IMR-90 (cell line): ENCODE measurements at regions not wholly inside any gene's neighbourhood (a gene's known extent, or its start where the extent isn't known, plus 50 kb on each side); places are given as distances from the start of the nearest gene placed in this dataset.
"Not testable (repeated sequence)": the region's sequence is repeated elsewhere in the genome, so short reads cannot be mapped to it uniquely, and the experiment has no call there.

Experiments
- ATAC-seq: fragments of 200-7000 bp; cut with Tn5 transposase; 2 replicates; pipeline ENCODE4 v1.9.1; 2020; ENCODE audit warnings: low read depth, mild to moderate bottlenecking, moderate library complexity
- BruUV-seq: library from RNA; stranded (reverse); fragments of 400-500 nt; replicated peaks from 2 replicates; lab custom pipeline; 2021; lab: Mats Ljungman, UMichigan
- CTCF ChIA-PET: fragments of 300-600 bp; formaldehyde crosslinking; extraction: SDS; loops from one replicate; lab custom pipeline; 2021; ENCODE audit warnings: antibody characterized with exemption; lab: Yijun Ruan, JAX
- POLR2A ChIA-PET: fragments of 300-600 bp; sonication (Branson Sonifier 250); formaldehyde crosslinking; loops from one replicate; lab custom pipeline; 2022; ENCODE audit warnings: antibody characterized with exemption; ENCODE audit not compliant: unreplicated experiment; lab: Charles Lee
- DNase-seq: peaks from one replicate; pipeline ENCODE4 v3.0.0; 2013
- H2AFZ ChIP-seq: replicated peaks from 2 replicates; pipeline ENCODE3; 2013; ENCODE audit warnings: low read length, mild to moderate bottlenecking; ENCODE audit not compliant: poor library complexity
- H2AK5ac ChIP-seq: 2 replicates; pipeline ENCODE4 v1.6.1; 2013; ENCODE audit warnings: low read depth, low read length, inconsistent platforms
- H2AK9ac ChIP-seq: replicated peaks from 2 replicates; pipeline ENCODE3; 2013; ENCODE audit warnings: mild to moderate bottlenecking, low read depth, low read length, moderate library complexity; ENCODE audit not compliant: poor library complexity
- H2BK120ac ChIP-seq: 2 replicates; pipeline ENCODE4 v1.6.1; 2013; ENCODE audit warnings: low read depth, low read length, inconsistent platforms
- H2BK15ac ChIP-seq: 3 replicates; pipeline ENCODE4 v1.6.1; 2013; ENCODE audit warnings: low read depth, low read length, inconsistent platforms
- H2BK20ac ChIP-seq: 2 replicates; pipeline ENCODE4 v1.6.1; 2013; ENCODE audit warnings: low read depth, mild to moderate bottlenecking, inconsistent platforms, low read length, moderate library complexity
- H2BK5ac ChIP-seq: 2 replicates; pipeline ENCODE4 v1.6.1; 2013; ENCODE audit warnings: mild to moderate bottlenecking, low read depth, low read length, inconsistent platforms; ENCODE audit not compliant: poor library complexity, severe bottlenecking
- H3K14ac ChIP-seq: replicated peaks from 2 replicates; pipeline ENCODE4 v1.6.1; 2013; ENCODE audit warnings: low read depth, low read length, inconsistent platforms
- H3K18ac ChIP-seq: 2 replicates; pipeline ENCODE4 v1.6.1; 2013; ENCODE audit warnings: low read depth, low read length, control low read depth
- H3K23ac ChIP-seq: 2 replicates; pipeline ENCODE4 v1.6.1; 2013; ENCODE audit warnings: low read depth, low read length, inconsistent platforms
- H3K27ac ChIP-seq: 2 replicates; pipeline ENCODE4 v1.5.1; 2013; ENCODE audit warnings: mild to moderate bottlenecking, control low read depth, low read length; ENCODE audit not compliant: insufficient read depth
- H3K27me3 ChIP-seq: 2 replicates; pipeline ENCODE4 v1.6.1; 2013; ENCODE audit warnings: low read length; ENCODE audit not compliant: control insufficient read depth, insufficient read depth
- H3K36me3 ChIP-seq: 2 replicates; pipeline ENCODE4 v1.6.1; 2013; ENCODE audit warnings: low read length, mixed read lengths; ENCODE audit not compliant: control insufficient read depth, insufficient read depth
- H3K4ac ChIP-seq: 2 replicates; pipeline ENCODE4 v1.6.1; 2013; ENCODE audit warnings: low read depth, low read length, inconsistent platforms
- H3K4me1 ChIP-seq: 2 replicates; pipeline ENCODE4 v1.6.1; 2013; ENCODE audit warnings: low read length, mixed read lengths; ENCODE audit not compliant: control insufficient read depth, insufficient read depth
- H3K4me2 ChIP-seq: 2 replicates; pipeline ENCODE4 v1.6.1; 2013; ENCODE audit warnings: low read depth, mild to moderate bottlenecking, control low read depth, low read length, moderate library complexity
- H3K4me3 ChIP-seq: 2 replicates; pipeline ENCODE4 v1.5.1; 2013; ENCODE audit warnings: low read depth, mild to moderate bottlenecking, control low read depth, low read length, moderate library complexity; ENCODE audit not compliant: insufficient read depth
- H3K56ac ChIP-seq: 2 replicates; pipeline ENCODE4 v1.6.1; 2013; ENCODE audit warnings: low read length, inconsistent platforms; ENCODE audit not compliant: insufficient read depth; ENCODE audit errors: extremely low read depth
- H3K79me1 ChIP-seq, 2 experiments: 2 replicates each; pipeline ENCODE4 v1.6.1; 2013; ENCODE audit warnings: low read length in 2 of 2, inconsistent platforms in 1 of 2, low read depth in 1 of 2
- H3K9ac ChIP-seq: 2 replicates; pipeline ENCODE4 v1.6.1; 2013; ENCODE audit warnings: low read depth, low read length, control low read depth
- H3K9me1 ChIP-seq: 2 replicates; pipeline ENCODE4 v1.6.1; 2013; ENCODE audit warnings: low read length, inconsistent platforms; ENCODE audit not compliant: insufficient read depth
- H3K9me3 ChIP-seq: 2 replicates; pipeline ENCODE4 v1.6.1; 2013; ENCODE audit warnings: low read length; ENCODE audit not compliant: control insufficient read depth, insufficient read depth
- H4K20me1 ChIP-seq: 2 replicates; pipeline ENCODE4 v1.6.1; 2013; ENCODE audit warnings: low read length, inconsistent platforms; ENCODE audit not compliant: insufficient read depth
- H4K5ac ChIP-seq: 2 replicates; pipeline ENCODE4 v1.6.1; 2013; ENCODE audit warnings: mild to moderate bottlenecking, low read depth, low read length, control low read depth
- H4K8ac ChIP-seq, 2 experiments: 2 replicates each; pipeline ENCODE4 v1.6.1; 2013; ENCODE audit warnings: low read depth in 2 of 2, low read length in 2 of 2, control low read depth in 1 of 2, inconsistent platforms in 1 of 2
- H4K91ac ChIP-seq: 2 replicates; pipeline ENCODE4 v1.6.1; 2013; ENCODE audit warnings: low read depth, low read length, inconsistent platforms; ENCODE audit not compliant: insufficient read depth
- WGBS, 2 experiments: methylation state at CpG; one replicate each; pipeline versions ENCODE4 v1.1.5 to v1.1.7; 2013; ENCODE audit warnings: missing lambda C conversion rate in 2 of 2; ENCODE audit not compliant: insufficient read length in 1 of 2; ENCODE audit errors: extremely low coverage in 2 of 2; 5-methylcytosine and 5-hydroxymethylcytosine counted together
- dilution Hi-C: fragments of 300-500 bp; cut with HindIII; formaldehyde crosslinking; loops from one replicate; pipeline ENCODE4 v1.14.3; 2018; ENCODE audit warnings: low sequenced_read_pairs; ENCODE audit not compliant: unreplicated experiment
- in situ Hi-C: fragments of 300-500 bp; cut with MboI; formaldehyde crosslinking; loops from 3 replicates; pipeline ENCODE4 v1.14.3; 2019; ENCODE audit warnings: low sequenced_read_pairs, inconsistent platforms, mixed read lengths
- intact Hi-C: fragments of 100-400 bp; cut with micrococcal nuclease; formaldehyde crosslinking; loops from 2 replicates; pipeline ENCODE4 v1.10.0; 2022

GRCh38 chr2:138071042-138071719, 106.9 kb downstream of the HNMT start:
- H3K18ac ChIP-seq, dilution Hi-C loops: not testable (repeated sequence)

More at GRCh38 chr2:138071042-138071719, 106.9 kb downstream of the HNMT start:
- H3K9me3 ChIP-seq, H3K79me1 ChIP-seq, H3K14ac ChIP-seq, ATAC-seq, intact Hi-C loops, H2AFZ ChIP-seq, H3K27ac ChIP-seq, H2BK5ac ChIP-seq, H3K4me2 ChIP-seq, H4K5ac ChIP-seq, H4K20me1 ChIP-seq, H3K56ac ChIP-seq, H2BK15ac ChIP-seq, H4K91ac ChIP-seq, H3K4me1 ChIP-seq, H3K4ac ChIP-seq, DNase-seq, H3K36me3 ChIP-seq, H2AK9ac ChIP-seq, BruUV-seq, H3K27me3 ChIP-seq, in situ Hi-C loops, H3K9me1 ChIP-seq, POLR2A ChIA-PET, H4K8ac ChIP-seq, H2BK20ac ChIP-seq, H2AK5ac ChIP-seq, H3K4me3 ChIP-seq, H2BK120ac ChIP-seq, H3K23ac ChIP-seq, H3K9ac ChIP-seq: not testable (repeated sequence)
- CTCF ChIA-PET, result interaction anchor here (1.0 kb wide), 1 partner anchor 122 kb away, joined by 4 read pairs; no protein-coding TSS in a partner anchor
- WGBS, 2 experiments, result 100% methylated on average over 3 of the region's 7 CpGs; no CpG with 5 or more reads in 1 of the 2 experiments
